ENCODE measurements at regions not wholly inside any gene's neighbourhood (a gene's known extent, or its start where the extent isn't known, plus 50 kb on each side); places are given as distances from the start of the nearest gene placed in this dataset.

- TF ChIP-seq, protein P1, sequence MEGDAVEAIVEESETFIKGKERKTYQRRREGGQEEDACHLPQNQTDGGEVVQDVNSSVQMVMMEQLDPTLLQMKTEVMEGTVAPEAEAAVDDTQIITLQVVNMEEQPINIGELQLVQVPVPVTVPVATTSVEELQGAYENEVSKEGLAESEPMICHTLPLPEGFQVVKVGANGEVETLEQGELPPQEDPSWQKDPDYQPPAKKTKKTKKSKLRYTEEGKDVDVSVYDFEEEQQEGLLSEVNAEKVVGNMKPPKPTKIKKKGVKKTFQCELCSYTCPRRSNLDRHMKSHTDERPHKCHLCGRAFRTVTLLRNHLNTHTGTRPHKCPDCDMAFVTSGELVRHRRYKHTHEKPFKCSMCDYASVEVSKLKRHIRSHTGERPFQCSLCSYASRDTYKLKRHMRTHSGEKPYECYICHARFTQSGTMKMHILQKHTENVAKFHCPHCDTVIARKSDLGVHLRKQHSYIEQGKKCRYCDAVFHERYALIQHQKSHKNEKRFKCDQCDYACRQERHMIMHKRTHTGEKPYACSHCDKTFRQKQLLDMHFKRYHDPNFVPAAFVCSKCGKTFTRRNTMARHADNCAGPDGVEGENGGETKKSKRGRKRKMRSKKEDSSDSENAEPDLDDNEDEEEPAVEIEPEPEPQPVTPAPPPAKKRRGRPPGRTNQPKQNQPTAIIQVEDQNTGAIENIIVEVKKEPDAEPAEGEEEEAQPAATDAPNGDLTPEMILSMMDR (conservative IDR thresholded peaks at IDR 0.05 in 1 of 2, IDR thresholded peaks at IDR 0.05 in 1 of 2; ENCODE audit: low read depth in 1 of 2, low read length in 2 of 2): no peak
- TF ChIP-seq EZH2 (IDR thresholded peaks at IDR 0.05; ENCODE audit: low read length, missing control alignments): no peak
Measured at GRCh38 chr2:83081826-83082690, 1377.0 kb downstream of the SUCLG1 start.

Data from fibroblast of lung (primary cell).